ENCODE measurements at regions not wholly inside any gene's neighbourhood (a gene's known extent, or its start where the extent isn't known, plus 50 kb on each side); places are given as distances from the start of the nearest gene placed in this dataset.

- DNase-seq: no peak
Observed at GRCh38 chr1:82549841-82550240, 749.1 kb downstream of the ADGRL2 start.

- DNase-seq: no peak
Observed at GRCh38 chr1:82542766-82543165, 742.0 kb downstream of the ADGRL2 start.

GRCh38 chr1:82542141-82542540, 741.4 kb downstream of the ADGRL2 start:
- DNase-seq: no peak

- DNase-seq: no peak
Observed at GRCh38 chr1:82540006-82540405, 739.3 kb downstream of the ADGRL2 start.

GRCh38 chr1:82538876-82539275, 738.1 kb downstream of the ADGRL2 start:
- DNase-seq: no peak

GRCh38 chr1:82534996-82535395, 734.3 kb downstream of the ADGRL2 start:
- no peak for DNase-seq

- no peak for DNase-seq
Observed at GRCh38 chr1:82525378-82525777, 724.6 kb downstream of the ADGRL2 start.

- no peak for DNase-seq
Observed at GRCh38 chr1:82520611-82521010, 719.9 kb downstream of the ADGRL2 start.

- DNase-seq: no peak
Observed at GRCh38 chr1:82517586-82517985, 716.9 kb downstream of the ADGRL2 start.

- DNase-seq: no peak
Observed at GRCh38 chr1:82515650-82516049, 714.9 kb downstream of the ADGRL2 start.

GRCh38 chr1:82511441-82511840, 710.7 kb downstream of the ADGRL2 start:
- no peak for DNase-seq

GRCh38 chr1:82510431-82510830, 709.7 kb downstream of the ADGRL2 start:
- no peak for DNase-seq

- DNase-seq: no peak
Observed at GRCh38 chr1:82507011-82507410, 706.3 kb downstream of the ADGRL2 start.

- DNase-seq: no peak
Observed at GRCh38 chr1:82503822-82504221, 703.1 kb downstream of the ADGRL2 start.

- no peak for DNase-seq
Observed at GRCh38 chr1:82499022-82499421, 698.3 kb downstream of the ADGRL2 start.

GRCh38 chr1:82494117-82494516, 693.4 kb downstream of the ADGRL2 start:
- no peak for DNase-seq

GRCh38 chr1:82492159-82492558, 691.4 kb downstream of the ADGRL2 start:
- DNase-seq: no peak

GRCh38 chr1:82491301-82492048, 690.7 kb downstream of the ADGRL2 start:
- DNase-seq: no peak

- DNase-seq: no peak
Observed at GRCh38 chr1:82487778-82488177, 687.0 kb downstream of the ADGRL2 start.

- no peak for DNase-seq
Observed at GRCh38 chr1:82486969-82487368, 686.2 kb downstream of the ADGRL2 start.

GRCh38 chr1:82486468-82486867, 685.7 kb downstream of the ADGRL2 start:
- no peak for DNase-seq

- DNase-seq: no peak
Observed at GRCh38 chr1:82485591-82486369, 685.0 kb downstream of the ADGRL2 start.

- DNase-seq: no peak
Observed at GRCh38 chr1:82483146-82483545, 682.4 kb downstream of the ADGRL2 start.

GRCh38 chr1:82478916-82479315, 678.2 kb downstream of the ADGRL2 start:
- DNase-seq: no peak

All from occipital lobe (tissue), 1 donor.